CD4-positive, alpha-beta T cell (primary cell): ENCODE measurements at regions not wholly inside any gene's neighbourhood (a gene's known extent, or its start where the extent isn't known, plus 50 kb on each side); places are given as distances from the start of the nearest gene placed in this dataset.

Source experiments
- ATAC-seq: fragments of 200-7000 bp; cut with Tn5 transposase; one replicate; pipeline ENCODE4 v1.10.0; 2022; ENCODE audit warnings: mild to moderate bottlenecking; ENCODE audit not compliant: poor library complexity
- CTCF ChIA-PET: fragments of 350-600 bp; sonication (Branson Sonifier 250); formaldehyde crosslinking; loops from one replicate; lab custom pipeline; 2021; ENCODE audit warnings: antibody characterized with exemption, inconsistent platforms; lab: Charles Lee
- POLR2A ChIA-PET: fragments of 350-600 bp; sonication (Branson Sonifier 250); formaldehyde crosslinking; loops from one replicate; lab custom pipeline; 2021; ENCODE audit warnings: antibody characterized with exemption, inconsistent platforms; lab: Charles Lee
- DNase-seq, 14 experiments: peaks; one replicate each; pipeline ENCODE4 v3.0.0-alpha.2; 2013 to 2020; ENCODE audit warnings: mixed read lengths in 2 of 14
- H3K27ac ChIP-seq, 2 donors: one replicate each; pipeline versions ENCODE4 v1.5.1 to v1.7.0; 2013; ENCODE audit warnings: low read length in 2 of 2, low read depth in 1 of 2, mild to moderate bottlenecking in 1 of 2
- H3K27me3 ChIP-seq, 2 experiments: 1 replicate in 1 of 2; 2 replicates in 1 of 2; pipeline versions ENCODE4 v1.6.1 to v1.7.0; 2013; ENCODE audit warnings: low read length in 2 of 2, control low read depth in 1 of 2, mild to moderate bottlenecking in 1 of 2, moderate library complexity in 1 of 2; ENCODE audit not compliant: insufficient read depth in 2 of 2, control insufficient read depth in 1 of 2
- H3K36me3 ChIP-seq: one replicate; pipeline ENCODE4 v1.6.1; 2013; ENCODE audit warnings: low read length, control low read depth; ENCODE audit not compliant: insufficient read depth
- H3K4me1 ChIP-seq: one replicate; pipeline ENCODE4 v1.6.1; 2013; ENCODE audit warnings: low read length, control low read depth; ENCODE audit not compliant: insufficient read depth
- H3K4me3 ChIP-seq: one replicate; pipeline ENCODE4 v1.5.1; 2013; ENCODE audit warnings: mild to moderate bottlenecking, low read length, moderate library complexity
- H3K9me3 ChIP-seq, 2 experiments: 1 replicate in 1 of 2; 2 replicates in 1 of 2; pipeline versions ENCODE4 v1.6.1 to v1.7.0; 2013; ENCODE audit warnings: low read length in 2 of 2, mild to moderate bottlenecking in 2 of 2, control low read depth in 1 of 2, moderate library complexity in 1 of 2; ENCODE audit not compliant: control insufficient read depth in 1 of 2, insufficient read depth in 1 of 2
- H3K27ac Mint-ChIP-seq: one replicate; pipeline ENCODE4 v1.8.0; 2020; ENCODE audit warnings: mixed read lengths
- H3K27me3 Mint-ChIP-seq: one replicate; pipeline ENCODE4 v1.8.0; 2021; ENCODE audit warnings: mixed read lengths
- H3K36me3 Mint-ChIP-seq: one replicate; pipeline ENCODE4 v1.8.0; 2021; ENCODE audit warnings: low read depth, mixed read lengths
- H3K4me1 Mint-ChIP-seq: one replicate; pipeline ENCODE4 v1.8.0; 2021; ENCODE audit warnings: low read depth, mixed read lengths
- H3K4me3 Mint-ChIP-seq: one replicate; pipeline ENCODE4 v1.8.0; 2020; ENCODE audit warnings: mild to moderate bottlenecking, mixed read lengths
- H3K9me3 Mint-ChIP-seq: one replicate; pipeline ENCODE4 v1.8.0; 2020; ENCODE audit warnings: mixed read lengths
- CTCF ChIP-seq: fragments of 200-600 bp; IDR thresholded peaks from one replicate; pipeline ENCODE4 v1.8.0; 2022; ENCODE audit warnings: antibody characterized with exemption, mild to moderate bottlenecking
- intact Hi-C, 2 experiments: fragments of 100-400 bp; cut with DNase I in 1 of 2; cut with micrococcal nuclease in 1 of 2; formaldehyde crosslinking; loops; one replicate each; pipeline versions ENCODE4 v1.15.1 to v1.9.0; 2023 to 2025; cut with DNase I, micrococcal nuclease

GRCh38 chr13:29698106-29698505, 102.6 kb upstream of the SLC7A1 start:
- ChIA-PET POLR2A (no interaction called here), CTCF (no interaction called here)
- Histone ChIP-seq H3K27ac (no peak overlapping the region), H3K4me3 (no peak overlapping the region), H3K9me3 (peaks cover 0 to 3% of the 10 kb centered on the region in 2 experiments), H3K4me1 (no peaks in the 10 kb centered on the region), H3K36me3 (no peaks in the 10 kb centered on the region), H3K27me3 (peaks cover 14 to 18% of the 10 kb centered on the region in 2 experiments)
- Mint-ChIP-seq H3K9me3 (no peaks in the 10 kb centered on the region), H3K4me1 (no peaks in the 10 kb centered on the region), H3K27ac (no peak overlapping the region), H3K36me3 (no peaks in the 10 kb centered on the region), H3K4me3 (no peak overlapping the region), H3K27me3 (peaks cover 46% of the 10 kb centered on the region)
- DNase-seq (no peak), ATAC-seq (no peak)
- no peak for TF ChIP-seq CTCF
- intact Hi-C loops: no loop called here

- no peak overlapping the region for H3K4me3 Mint-ChIP-seq
- H3K4me1 ChIP-seq: no peaks in the 10 kb centered on the region
- H3K27ac ChIP-seq: no peak overlapping the region
- POLR2A ChIA-PET: no interaction called here
- DNase-seq (no peak), ATAC-seq (no peak)
- H3K36me3 ChIP-seq: no peaks in the 10 kb centered on the region
- no peaks in the 10 kb centered on the region for H3K9me3 ChIP-seq
- no peaks in the 10 kb centered on the region for H3K4me1 Mint-ChIP-seq
- no peaks in the 10 kb centered on the region for H3K36me3 Mint-ChIP-seq
- no peaks in the 10 kb centered on the region for H3K9me3 Mint-ChIP-seq
- no peak for TF ChIP-seq CTCF
- H3K4me3 ChIP-seq: no peak overlapping the region
- no peak overlapping the region for H3K27ac Mint-ChIP-seq
- intact Hi-C loops: no loop called here
- H3K27me3 Mint-ChIP-seq: peaks cover 46% of the 10 kb centered on the region
- H3K27me3 ChIP-seq: peaks cover 9 to 13% of the 10 kb centered on the region in 2 experiments
- CTCF ChIA-PET: no interaction called here
Measured at GRCh38 chr13:29696606-29697005, 101.1 kb upstream of the SLC7A1 start.

- Mint-ChIP-seq H3K27me3 (peaks cover 26% of the 10 kb centered on the region), H3K9me3 (no peaks in the 10 kb centered on the region), H3K27ac (no peak overlapping the region), H3K4me3 (no peak overlapping the region), H3K36me3 (no peaks in the 10 kb centered on the region), H3K4me1 (no peaks in the 10 kb centered on the region)
- no peaks in the 10 kb centered on the region for H3K36me3 ChIP-seq
- DNase-seq (no peak), ATAC-seq (no peak)
- no peaks in the 10 kb centered on the region for H3K4me1 ChIP-seq
- no peak overlapping the region for H3K27ac ChIP-seq
- peaks cover 6 to 14% of the 10 kb centered on the region in 2 experiments for H3K27me3 ChIP-seq
- TF ChIP-seq CTCF: no peak
- no peak overlapping the region for H3K4me3 ChIP-seq
- ChIA-PET POLR2A (no interaction called here), CTCF (no interaction called here)
- H3K9me3 ChIP-seq: no peaks in the 10 kb centered on the region
- intact Hi-C loops: no loop called here
Measured at GRCh38 chr13:29693275-29693945, 97.9 kb upstream of the SLC7A1 start.
